DOHH2 (cell line): ENCODE measurements at regions not wholly inside any gene's neighbourhood (a gene's known extent, or its start where the extent isn't known, plus 50 kb on each side); places are given as distances from the start of the nearest gene placed in this dataset.

Source experiments
- H3F3A ChIP-seq: fragments of 200-600 bp; sonication (generic), shearing (Covaris generic); 2 replicates; pipeline ENCODE4 v1.6.0; 2016; ENCODE audit warnings: antibody characterized with exemption, mild to moderate bottlenecking; ENCODE audit not compliant: control insufficient read depth, insufficient read depth
- H3K27ac ChIP-seq: fragments of 200-600 bp; sonication (generic); 2 replicates; pipeline ENCODE4 v1.5.1; 2014; ENCODE audit warnings: low read depth, mild to moderate bottlenecking, low read length, moderate library complexity
- H3K27me3 ChIP-seq: fragments of 200-600 bp; sonication (generic); 2 replicates; pipeline ENCODE4 v1.6.1; 2014; ENCODE audit warnings: mild to moderate bottlenecking, low read length, mixed read lengths; ENCODE audit not compliant: control insufficient read depth
- H3K36me3 ChIP-seq: fragments of 200-600 bp; sonication (generic); 2 replicates; pipeline ENCODE4 v1.6.1; 2014; ENCODE audit warnings: mild to moderate bottlenecking, low read length, moderate library complexity, mixed read lengths; ENCODE audit not compliant: control insufficient read depth
- H3K4me1 ChIP-seq: fragments of 200-600 bp; sonication (generic); 2 replicates; pipeline ENCODE4 v1.6.1; 2014; ENCODE audit warnings: mild to moderate bottlenecking, low read length, mixed read lengths; ENCODE audit not compliant: control insufficient read depth
- H3K4me2 ChIP-seq: fragments of 200-600 bp; sonication (generic); 2 replicates; pipeline ENCODE4 v1.6.0; 2014; ENCODE audit warnings: mild to moderate bottlenecking, low read length, moderate library complexity
- H3K4me3 ChIP-seq: fragments of 200-600 bp; sonication (generic); 2 replicates; pipeline ENCODE4 v1.5.1; 2014; ENCODE audit warnings: mild to moderate bottlenecking, low read length, mixed read lengths
- H3K79me2 ChIP-seq: fragments of 200-600 bp; sonication (generic); 2 replicates; pipeline ENCODE4 v1.6.1; 2014; ENCODE audit warnings: mild to moderate bottlenecking, low read length, mixed read lengths; ENCODE audit not compliant: control insufficient read depth
- H3K9me2 ChIP-seq: fragments of 200-600 bp; sonication (generic); replicated peaks from 2 replicates; pipeline ENCODE4 v1.6.1; 2014; ENCODE audit warnings: mild to moderate bottlenecking, low read length, mixed read lengths; ENCODE audit not compliant: control insufficient read depth
- H3K9me3 ChIP-seq: fragments of 200-600 bp; sonication (generic); 2 replicates; pipeline ENCODE4 v1.6.1; 2014; ENCODE audit warnings: antibody characterized with exemption, low read length, mixed read lengths; ENCODE audit not compliant: control insufficient read depth, insufficient read depth
- H4K20me1 ChIP-seq: fragments of 200-600 bp; sonication (generic); 2 replicates; pipeline ENCODE4 v1.6.0; 2014; ENCODE audit warnings: low read depth, mild to moderate bottlenecking, antibody characterized with exemption, low read length, moderate library complexity; ENCODE audit not compliant: control insufficient read depth, insufficient read depth
- CTCF ChIP-seq: fragments of 200-600 bp; sonication (generic); IDR thresholded peaks from one replicate; pipeline ENCODE4 v1.5.1; 2014; ENCODE audit warnings: antibody characterized with exemption, mild to moderate bottlenecking, low read depth, low read length; ENCODE audit not compliant: poor library complexity, severe bottlenecking
- EZH2phosphoT487 ChIP-seq: fragments of 200-600 bp; sonication (generic); IDR thresholded peaks from 2 replicates; pipeline ENCODE4 v1.6.1; 2017; ENCODE audit warnings: borderline replicate concordance, mild to moderate bottlenecking, antibody characterized with exemption, low read length, moderate library complexity, mixed read lengths

GRCh38 chr15:62456011-62456920 is 291.2 kb upstream of the C2CD4B start:
- Histone ChIP-seq H3K4me1 (no peaks in the 10 kb centered on the region), H3K79me2 (no peaks in the 10 kb centered on the region), H4K20me1 (no peaks in the 10 kb centered on the region), H3K9me3 (no peaks in the 10 kb centered on the region), H3K4me2 (no peak overlapping the region), H3K9me2 (no peaks in the 10 kb centered on the region), H3F3A (no peaks in the 10 kb centered on the region), H3K4me3 (no peak overlapping the region), H3K27ac (no peak overlapping the region), H3K36me3 (no peaks in the 10 kb centered on the region), H3K27me3 (no peaks in the 10 kb centered on the region)
- no peak for TF ChIP-seq EZH2phosphoT487
- TF ChIP-seq CTCF, result no peak

GRCh38 chr15:62457100-62457499 is 292.0 kb upstream of the C2CD4B start:
- H3K9me2 ChIP-seq, result no peaks in the 10 kb centered on the region
- H3K36me3 ChIP-seq, result no peaks in the 10 kb centered on the region
- H3K27me3 ChIP-seq, result no peaks in the 10 kb centered on the region
- no peak overlapping the region for H3K27ac ChIP-seq
- no peaks in the 10 kb centered on the region for H4K20me1 ChIP-seq
- H3K4me2 ChIP-seq, result no peak overlapping the region
- H3K4me3 ChIP-seq, result no peak overlapping the region
- no peaks in the 10 kb centered on the region for H3K79me2 ChIP-seq
- no peaks in the 10 kb centered on the region for H3K9me3 ChIP-seq
- TF ChIP-seq CTCF (no peak), EZH2phosphoT487 (no peak)
- no peaks in the 10 kb centered on the region for H3K4me1 ChIP-seq
- no peaks in the 10 kb centered on the region for H3F3A ChIP-seq

GRCh38 chr15:62459875-62460274 is 294.8 kb upstream of the C2CD4B start:
- H3K4me2 ChIP-seq, result no peak overlapping the region
- no peaks in the 10 kb centered on the region for H3K36me3 ChIP-seq
- TF ChIP-seq CTCF (no peak), EZH2phosphoT487 (no peak)
- no peaks in the 10 kb centered on the region for H4K20me1 ChIP-seq
- no peaks in the 10 kb centered on the region for H3K79me2 ChIP-seq
- no peaks in the 10 kb centered on the region for H3F3A ChIP-seq
- H3K9me3 ChIP-seq, result no peaks in the 10 kb centered on the region
- no peak overlapping the region for H3K4me3 ChIP-seq
- no peak overlapping the region for H3K27ac ChIP-seq
- H3K4me1 ChIP-seq, result no peaks in the 10 kb centered on the region
- no peaks in the 10 kb centered on the region for H3K27me3 ChIP-seq
- no peaks in the 10 kb centered on the region for H3K9me2 ChIP-seq
